Left ventricle myocardium inferior (tissue), 1 donor: ENCODE measurements at regions not wholly inside any gene's neighbourhood (a gene's known extent, or its start where the extent isn't known, plus 50 kb on each side); places are given as distances from the start of the nearest gene placed in this dataset.

ENCODE experiments used
- DNase-seq: peaks from one replicate; pipeline ENCODE4 v3.0.0-alpha.2; 2020
- H3K27ac ChIP-seq: fragments of 200-600 bp; replicated peaks from 2 replicates; pipeline ENCODE4 v1.8.0; 2021
- H3K27me3 ChIP-seq: fragments of 200-600 bp; 2 replicates; pipeline ENCODE4 v1.8.0; 2021; ENCODE audit warnings: low read depth
- H3K36me3 ChIP-seq: fragments of 200-600 bp; 2 replicates; pipeline ENCODE4 v1.8.0; 2021
- H3K4me1 ChIP-seq: fragments of 200-600 bp; 2 replicates; pipeline ENCODE4 v1.8.0; 2021
- H3K4me3 ChIP-seq: fragments of 200-600 bp; 2 replicates; pipeline ENCODE4 v1.8.0; 2021; ENCODE audit warnings: mild to moderate bottlenecking, moderate library complexity
- H3K9me3 ChIP-seq: fragments of 200-600 bp; replicated peaks from 2 replicates; pipeline ENCODE4 v1.8.0; 2021
- CTCF ChIP-seq: fragments of 200-600 bp; IDR thresholded peaks from 2 replicates; pipeline ENCODE4 v1.8.0; 2021; ENCODE audit warnings: antibody characterized with exemption, mild to moderate bottlenecking, borderline replicate concordance
- intact Hi-C: fragments of 100-400 bp; cut with micrococcal nuclease; formaldehyde crosslinking; loops from one replicate; pipeline ENCODE4 v1.11.0; 2022
- donor health status: DM: no; HTN: yes; CAD: no; lungs with severe emphysema.

GRCh38 chr13:26476111-26476781, 81.2 kb upstream of the WASF3 start:
- H3K27ac ChIP-seq, result peak overlapping the region; percentile 79
- intact Hi-C loops, result no loop called here
- peak; percentile 64 for DNase-seq

GRCh38 chr13:26476782-26477142, 80.7 kb upstream of the WASF3 start:
- intact Hi-C loops, result no loop called here
- Histone ChIP-seq H3K27me3 (no peaks in the 10 kb centered on the region), H3K36me3 (no peaks in the 10 kb centered on the region), H3K4me3 (peak overlapping the region; percentile 48), H3K27ac (peak overlapping the region; percentile 79), H3K4me1 (peaks cover 7% of the 10 kb centered on the region), H3K9me3 (no peaks in the 10 kb centered on the region)
- DNase-seq, result no peak
- no peak for TF ChIP-seq CTCF

More at GRCh38 chr13:26476111-26476781, 81.2 kb upstream of the WASF3 start:
- no peaks in the 10 kb centered on the region for H3K9me3 ChIP-seq
- H3K4me3 ChIP-seq, result peak overlapping the region; percentile 48
- H3K4me1 ChIP-seq, result peaks cover 7% of the 10 kb centered on the region
- TF ChIP-seq CTCF, result no peak
- no peaks in the 10 kb centered on the region for H3K27me3 ChIP-seq
- no peaks in the 10 kb centered on the region for H3K36me3 ChIP-seq

GRCh38 chr13:26477681-26478080, 79.8 kb upstream of the WASF3 start:
- Histone ChIP-seq H3K27ac (peak overlapping the region; percentile 79), H3K4me1 (peaks cover 7% of the 10 kb centered on the region), H3K4me3 (no peak overlapping the region), H3K27me3 (no peaks in the 10 kb centered on the region), H3K9me3 (no peaks in the 10 kb centered on the region), H3K36me3 (no peaks in the 10 kb centered on the region)
- TF ChIP-seq CTCF, result no peak
- intact Hi-C loops, result no loop called here
- no peak for DNase-seq

- intact Hi-C loops, result loop anchor here (10.0 kb wide), 1 partner anchor 214 kb away; no protein-coding TSS in a partner anchor
- TF ChIP-seq CTCF, result no peak
- Histone ChIP-seq H3K4me1 (peaks cover 7% of the 10 kb centered on the region), H3K9me3 (no peaks in the 10 kb centered on the region), H3K27me3 (no peaks in the 10 kb centered on the region), H3K36me3 (no peaks in the 10 kb centered on the region), H3K4me3 (no peak overlapping the region), H3K27ac (no peak overlapping the region)
- DNase-seq, result no peak
Measured at GRCh38 chr13:26480246-26480855, 77.1 kb upstream of the WASF3 start.

GRCh38 chr13:26482451-26483197, 74.9 kb upstream of the WASF3 start:
- peak; percentile 89 for TF ChIP-seq CTCF
- intact Hi-C loops, result loop anchor here (10.0 kb wide), 1 partner anchor 212 kb away; no protein-coding TSS in a partner anchor
- no peaks in the 10 kb centered on the region for H3K27me3 ChIP-seq
- DNase-seq, result no peak
- H3K27ac ChIP-seq, result no peak overlapping the region
- no peaks in the 10 kb centered on the region for H3K36me3 ChIP-seq
- H3K4me3 ChIP-seq, result no peak overlapping the region
- H3K4me1 ChIP-seq, result peaks cover 7% of the 10 kb centered on the region
- no peaks in the 10 kb centered on the region for H3K9me3 ChIP-seq
